NT2/D1 (cell line): ENCODE measurements at regions not wholly inside any gene's neighbourhood (a gene's known extent, or its start where the extent isn't known, plus 50 kb on each side); places are given as distances from the start of the nearest gene placed in this dataset.

Experiments used
- DNase-seq: peaks from one replicate; pipeline ENCODE4 v3.0.0-alpha.2; 2011; ENCODE audit warnings: low read depth, low spot score
- H3K27me3 ChIP-seq: 2 replicates; pipeline ENCODE4 v1.6.0; 2011; ENCODE audit warnings: mild to moderate bottlenecking; ENCODE audit not compliant: insufficient read length, insufficient read depth
- H3K36me3 ChIP-seq: 2 replicates; pipeline ENCODE4 v1.6.1; 2011; ENCODE audit warnings: mild to moderate bottlenecking, low read length, mixed read lengths; ENCODE audit not compliant: insufficient read depth, insufficient read length
- H3K4me1 ChIP-seq: 2 replicates; pipeline ENCODE4 v1.5.1; 2011; ENCODE audit not compliant: insufficient read depth, insufficient read length
- H3K4me3 ChIP-seq: 2 replicates; pipeline ENCODE4 v1.5.1; 2011; ENCODE audit warnings: low read depth; ENCODE audit not compliant: insufficient read length
- H3K9ac ChIP-seq: 2 replicates; pipeline ENCODE4 v1.6.0; 2011; ENCODE audit warnings: low read depth; ENCODE audit not compliant: insufficient read length
- H3K9me3 ChIP-seq: 2 replicates; pipeline ENCODE4 v1.5.1; 2011; ENCODE audit warnings: mild to moderate bottlenecking, low read length; ENCODE audit not compliant: insufficient read depth
- SUZ12 ChIP-seq: IDR thresholded peaks from 2 replicates; pipeline ENCODE4 v1.6.1; 2011; ENCODE audit not compliant: insufficient read length, insufficient read depth; ENCODE audit errors: extremely low read depth
- YY1 ChIP-seq: IDR thresholded peaks from 2 replicates; pipeline ENCODE4 v1.6.1; 2011; ENCODE audit not compliant: insufficient read length, insufficient read depth
- ZNF274 ChIP-seq: IDR thresholded peaks from 2 replicates; pipeline ENCODE4 v1.6.1; 2011; ENCODE audit warnings: mild to moderate bottlenecking, low read depth, low read length

GRCh38 chr22:27203276-27203660, 545.9 kb downstream of the MIAT start:
- no peak for DNase-seq
- no peak for TF ChIP-seq YY1
- TF ChIP-seq SUZ12: no peak
- TF ChIP-seq ZNF274: no peak
- no peak overlapping the region for H3K4me3 ChIP-seq

GRCh38 chr22:27204280-27204679, 546.9 kb downstream of the MIAT start:
- H3K36me3 ChIP-seq: no peaks in the 10 kb centered on the region
- no peak for DNase-seq
- TF ChIP-seq SUZ12 (no peak), ZNF274 (no peak), YY1 (no peak)

More at GRCh38 chr22:27203276-27203660, 545.9 kb downstream of the MIAT start:
- Histone ChIP-seq H3K4me1 (peaks cover 4% of the 10 kb centered on the region), H3K36me3 (no peaks in the 10 kb centered on the region), H3K9ac (no peak overlapping the region), H3K27me3 (no peaks in the 10 kb centered on the region), H3K9me3 (no peaks in the 10 kb centered on the region)

GRCh38 chr22:27204817-27205216, 547.4 kb downstream of the MIAT start:
- no peaks in the 10 kb centered on the region for H3K36me3 ChIP-seq
- peaks cover 4% of the 10 kb centered on the region for H3K4me1 ChIP-seq
- H3K4me3 ChIP-seq: no peak overlapping the region
- DNase-seq: no peak
- no peak overlapping the region for H3K9ac ChIP-seq
- TF ChIP-seq ZNF274 (no peak), SUZ12 (no peak)
- H3K27me3 ChIP-seq: no peaks in the 10 kb centered on the region
- no peaks in the 10 kb centered on the region for H3K9me3 ChIP-seq

More at GRCh38 chr22:27204280-27204679, 546.9 kb downstream of the MIAT start:
- H3K4me1 ChIP-seq: peaks cover 4% of the 10 kb centered on the region
- no peak overlapping the region for H3K9ac ChIP-seq
- no peaks in the 10 kb centered on the region for H3K27me3 ChIP-seq
- no peaks in the 10 kb centered on the region for H3K9me3 ChIP-seq
- H3K4me3 ChIP-seq: no peak overlapping the region

- Histone ChIP-seq H3K4me1 (peaks cover 6% of the 10 kb centered on the region), H3K27me3 (no peaks in the 10 kb centered on the region)
- TF ChIP-seq ZNF274: no peak
- no peak for TF ChIP-seq SUZ12
- no peak for TF ChIP-seq YY1
These were observed 548.3 kb downstream of the MIAT start for GRCh38 chr22:27205492-27206373.

GRCh38 chr22:27206374-27207133, 549.2 kb downstream of the MIAT start:
- H3K36me3 ChIP-seq: no peaks in the 10 kb centered on the region
- no peak overlapping the region for H3K9ac ChIP-seq
- peaks cover 6% of the 10 kb centered on the region for H3K4me1 ChIP-seq
- no peak for DNase-seq
- no peaks in the 10 kb centered on the region for H3K27me3 ChIP-seq
- H3K4me3 ChIP-seq: no peak overlapping the region
- H3K9me3 ChIP-seq: no peaks in the 10 kb centered on the region
- TF ChIP-seq SUZ12: no peak
- no peak for TF ChIP-seq ZNF274
- no peak for TF ChIP-seq YY1

More at GRCh38 chr22:27205492-27206373, 548.3 kb downstream of the MIAT start:
- no peak for DNase-seq
- no peaks in the 10 kb centered on the region for H3K9me3 ChIP-seq
- H3K36me3 ChIP-seq: no peaks in the 10 kb centered on the region
- no peak overlapping the region for H3K4me3 ChIP-seq
- H3K9ac ChIP-seq: no peak overlapping the region

GRCh38 chr22:27207266-27207665, 549.9 kb downstream of the MIAT start:
- no peak overlapping the region for H3K9ac ChIP-seq
- H3K27me3 ChIP-seq: no peaks in the 10 kb centered on the region
- DNase-seq: no peak

GRCh38 chr22:27207907-27208306, 550.5 kb downstream of the MIAT start:
- Histone ChIP-seq H3K27me3 (no peaks in the 10 kb centered on the region), H3K9ac (no peak overlapping the region), H3K4me1 (peaks cover 6% of the 10 kb centered on the region), H3K9me3 (no peaks in the 10 kb centered on the region), H3K36me3 (no peaks in the 10 kb centered on the region), H3K4me3 (no peak overlapping the region)
- DNase-seq: no peak
- TF ChIP-seq YY1 (no peak), SUZ12 (no peak), ZNF274 (no peak)

More at GRCh38 chr22:27207266-27207665, 549.9 kb downstream of the MIAT start:
- Histone ChIP-seq H3K9me3 (no peaks in the 10 kb centered on the region), H3K36me3 (no peaks in the 10 kb centered on the region), H3K4me1 (peaks cover 6% of the 10 kb centered on the region), H3K4me3 (no peak overlapping the region)
- TF ChIP-seq YY1 (no peak), ZNF274 (no peak), SUZ12 (no peak)
